AG09309 (cell line): ENCODE measurements at regions not wholly inside any gene's neighbourhood (a gene's known extent, or its start where the extent isn't known, plus 50 kb on each side); places are given as distances from the start of the nearest gene placed in this dataset.

Source experiments
- DNase-seq: peaks from one replicate; pipeline ENCODE4 v3.0.0-alpha.2; 2010; ENCODE audit warnings: low read depth
- H3K4me3 ChIP-seq: 2 replicates; pipeline ENCODE4 v1.5.1; 2011; ENCODE audit warnings: mild to moderate bottlenecking, low read depth, low read length, moderate library complexity; ENCODE audit not compliant: control insufficient read depth
- CTCF ChIP-seq: IDR thresholded peaks from 2 replicates; pipeline ENCODE4 v1.5.1; 2011; ENCODE audit warnings: mild to moderate bottlenecking, low read depth, low read length, inconsistent platforms; ENCODE audit not compliant: insufficient read depth, control insufficient read depth; ENCODE audit errors: missing control alignments

GRCh38 chr10:57825015-57825414 is 442.7 kb downstream of the IPMK start:
- no peak for TF ChIP-seq CTCF
- H3K4me3 ChIP-seq = no peak overlapping the region
- DNase-seq = no peak

GRCh38 chr10:57823398-57823797 is 444.3 kb downstream of the IPMK start:
- no peak for TF ChIP-seq CTCF
- no peak overlapping the region for H3K4me3 ChIP-seq
- DNase-seq = no peak

GRCh38 chr10:57822965-57823364 is 444.7 kb downstream of the IPMK start:
- H3K4me3 ChIP-seq = no peak overlapping the region
- no peak for TF ChIP-seq CTCF
- no peak for DNase-seq

GRCh38 chr10:57818522-57818921 is 449.2 kb downstream of the IPMK start:
- TF ChIP-seq CTCF = no peak
- no peak for DNase-seq
- H3K4me3 ChIP-seq = no peak overlapping the region

- DNase-seq = no peak
- no peak overlapping the region for H3K4me3 ChIP-seq
- no peak for TF ChIP-seq CTCF
Measured at GRCh38 chr10:57817741-57818140, 450.0 kb downstream of the IPMK start.

GRCh38 chr10:57815949-57816348 is 451.7 kb downstream of the IPMK start:
- TF ChIP-seq CTCF = no peak
- no peak for DNase-seq
- H3K4me3 ChIP-seq = no peak overlapping the region

- TF ChIP-seq CTCF = no peak
- H3K4me3 ChIP-seq = no peak overlapping the region
- no peak for DNase-seq
Measured at GRCh38 chr10:57809961-57810360, 457.7 kb downstream of the IPMK start.
